ENCODE measurements at regions not wholly inside any gene's neighbourhood (a gene's known extent, or its start where the extent isn't known, plus 50 kb on each side); places are given as distances from the start of the nearest gene placed in this dataset.

DNA sequence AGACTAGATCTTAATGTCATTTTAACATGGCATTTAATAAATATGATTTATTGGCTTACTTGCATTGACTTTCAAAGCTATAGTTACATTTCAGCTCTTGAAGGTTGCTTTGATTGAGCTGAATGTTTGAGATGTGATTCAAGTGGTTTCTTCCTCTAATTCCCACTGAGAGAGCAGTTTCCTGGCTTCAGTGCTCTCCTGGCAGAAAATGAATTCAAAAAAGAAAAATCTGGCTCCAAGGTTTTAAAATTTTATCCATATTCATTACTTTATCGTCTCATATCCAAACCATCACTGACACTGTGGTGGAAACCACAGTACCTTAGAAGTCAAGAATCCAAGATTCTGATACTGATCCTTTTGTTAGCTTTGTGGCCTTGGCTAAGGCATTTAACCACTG is 263.1 kb upstream of the HSF2 start:
- Histone ChIP-seq H3K27ac (ENCODE audit: low read depth in 2 of 2, low read length in 2 of 2) (no peak overlapping the region), H3K9me3 (ENCODE audit: control insufficient read depth in 2 of 3, insufficient read depth in 1 of 3, low read length in 3 of 3) (no peaks in the 10 kb centered on the region), H3K4me3 (ENCODE audit: low read length in 3 of 3) (no peak overlapping the region), H3K9ac (ENCODE audit: low read length in 3 of 3) (no peak overlapping the region), H3K4me1 (ENCODE audit: control insufficient read depth in 2 of 3, insufficient read depth in 2 of 3, low read depth in 1 of 3, low read length in 3 of 3) (no peaks in the 10 kb centered on the region), H3K36me3 (ENCODE audit: control insufficient read depth in 2 of 3, insufficient read depth in 3 of 3, low read length in 3 of 3) (no peaks in the 10 kb centered on the region), H3K27me3 (ENCODE audit: control insufficient read depth, insufficient read depth, low read length) (no peaks in the 10 kb centered on the region)
- intact Hi-C loops (cut with DNase I): no loop called here
- DNase-seq: no peak
- no peak for FAIRE-seq
- TF ChIP-seq, protein P1, sequence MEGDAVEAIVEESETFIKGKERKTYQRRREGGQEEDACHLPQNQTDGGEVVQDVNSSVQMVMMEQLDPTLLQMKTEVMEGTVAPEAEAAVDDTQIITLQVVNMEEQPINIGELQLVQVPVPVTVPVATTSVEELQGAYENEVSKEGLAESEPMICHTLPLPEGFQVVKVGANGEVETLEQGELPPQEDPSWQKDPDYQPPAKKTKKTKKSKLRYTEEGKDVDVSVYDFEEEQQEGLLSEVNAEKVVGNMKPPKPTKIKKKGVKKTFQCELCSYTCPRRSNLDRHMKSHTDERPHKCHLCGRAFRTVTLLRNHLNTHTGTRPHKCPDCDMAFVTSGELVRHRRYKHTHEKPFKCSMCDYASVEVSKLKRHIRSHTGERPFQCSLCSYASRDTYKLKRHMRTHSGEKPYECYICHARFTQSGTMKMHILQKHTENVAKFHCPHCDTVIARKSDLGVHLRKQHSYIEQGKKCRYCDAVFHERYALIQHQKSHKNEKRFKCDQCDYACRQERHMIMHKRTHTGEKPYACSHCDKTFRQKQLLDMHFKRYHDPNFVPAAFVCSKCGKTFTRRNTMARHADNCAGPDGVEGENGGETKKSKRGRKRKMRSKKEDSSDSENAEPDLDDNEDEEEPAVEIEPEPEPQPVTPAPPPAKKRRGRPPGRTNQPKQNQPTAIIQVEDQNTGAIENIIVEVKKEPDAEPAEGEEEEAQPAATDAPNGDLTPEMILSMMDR (IDR thresholded peaks at IDR 0.05; ENCODE audit: borderline replicate concordance, extremely low read depth, insufficient read depth): no peak

DNA sequence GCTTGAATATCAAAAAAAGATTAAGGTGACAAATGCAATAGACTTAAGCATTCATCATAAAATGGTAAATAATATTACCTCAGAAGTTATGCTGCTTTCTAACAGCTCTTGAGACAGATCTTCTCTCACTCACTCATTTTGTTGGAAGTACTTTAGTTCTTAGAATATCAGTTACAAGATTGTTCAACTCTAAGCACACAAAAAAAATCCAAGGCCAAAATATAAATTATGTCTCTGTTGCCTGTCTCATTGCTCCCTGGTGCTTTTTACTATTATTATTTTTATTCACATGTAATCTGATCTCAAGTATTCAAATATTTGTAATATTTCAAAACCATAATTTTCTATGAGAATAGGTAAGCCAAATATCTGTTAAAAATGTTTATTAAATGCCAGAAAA is 259.4 kb upstream of the HSF2 start:
- Histone ChIP-seq H3K4me3 (ENCODE audit: low read length in 3 of 3) (no peak overlapping the region), H3K9me3 (ENCODE audit: control insufficient read depth in 2 of 3, insufficient read depth in 1 of 3, low read length in 3 of 3) (no peaks in the 10 kb centered on the region), H3K4me1 (ENCODE audit: control insufficient read depth in 2 of 3, insufficient read depth in 2 of 3, low read depth in 1 of 3, low read length in 3 of 3) (no peaks in the 10 kb centered on the region), H3K27me3 (ENCODE audit: control insufficient read depth, insufficient read depth, low read length) (no peaks in the 10 kb centered on the region), H3K27ac (ENCODE audit: low read depth in 2 of 2, low read length in 2 of 2) (no peak overlapping the region), H3K9ac (ENCODE audit: low read length in 3 of 3) (no peak overlapping the region), H3K36me3 (ENCODE audit: control insufficient read depth in 2 of 3, insufficient read depth in 3 of 3, low read length in 3 of 3) (no peaks in the 10 kb centered on the region)
- TF ChIP-seq, protein P1 (IDR thresholded peaks at IDR 0.05; ENCODE audit: borderline replicate concordance, extremely low read depth, insufficient read depth): no peak
- intact Hi-C loops (cut with DNase I): no loop called here
- DNase-seq (no peak), FAIRE-seq (no peak)

DNA sequence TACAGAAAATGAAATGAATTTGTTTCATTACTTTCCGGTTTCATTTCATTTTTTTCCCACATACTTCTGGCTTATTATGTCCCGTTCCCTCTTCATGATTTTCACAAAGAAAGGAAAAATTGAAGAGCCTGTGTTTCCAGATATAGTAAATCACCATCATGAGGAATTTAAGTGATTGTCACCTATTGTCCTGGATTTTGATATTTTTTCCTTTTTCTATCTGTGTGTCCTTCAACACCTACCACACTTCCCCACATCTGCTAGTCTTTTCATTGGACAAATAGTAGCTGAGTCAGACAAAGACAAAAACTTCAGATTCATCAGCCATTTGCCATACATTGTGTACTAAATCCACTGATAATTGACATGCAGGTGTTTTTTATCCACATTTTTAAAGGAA is 258.2 kb upstream of the HSF2 start:
- Histone ChIP-seq H3K9ac (ENCODE audit: low read length in 3 of 3) (no peak overlapping the region), H3K27ac (ENCODE audit: low read depth in 2 of 2, low read length in 2 of 2) (no peak overlapping the region), H3K9me3 (ENCODE audit: control insufficient read depth in 2 of 3, insufficient read depth in 1 of 3, low read length in 3 of 3) (no peaks in the 10 kb centered on the region), H3K36me3 (ENCODE audit: control insufficient read depth in 2 of 3, insufficient read depth in 3 of 3, low read length in 3 of 3) (no peaks in the 10 kb centered on the region), H3K4me1 (ENCODE audit: control insufficient read depth in 2 of 3, insufficient read depth in 2 of 3, low read depth in 1 of 3, low read length in 3 of 3) (no peaks in the 10 kb centered on the region), H3K4me3 (ENCODE audit: low read length in 3 of 3) (no peak overlapping the region), H3K27me3 (ENCODE audit: control insufficient read depth, insufficient read depth, low read length) (no peaks in the 10 kb centered on the region)
- intact Hi-C loops (cut with DNase I): no loop called here
- TF ChIP-seq, protein P1 (IDR thresholded peaks at IDR 0.05; ENCODE audit: borderline replicate concordance, extremely low read depth, insufficient read depth): no peak
- FAIRE-seq (no peak), DNase-seq (no peak)
